Sigmoid colon (tissue), 4 donors: ENCODE measurements at regions not wholly inside any gene's neighbourhood (a gene's known extent, or its start where the extent isn't known, plus 50 kb on each side); places are given as distances from the start of the nearest gene placed in this dataset.

Experiments
- POLR2AphosphoS5 ChIP-seq, 4 donors: sonication (generic); formaldehyde crosslinking; IDR thresholded peaks; one replicate each; pipeline ENCODE4 v1.6.1; 2017; ENCODE audit warnings: antibody characterized with exemption in 4 of 4
- TF ChIP-seq, protein P1 (sequence below), 4 experiments: fragments of 450-650 bp in 3 of 4; fragments of 200-600 bp in 1 of 4; IDR thresholded peaks; one replicate each; pipeline ENCODE4 v1.5.1; 2016 to 2019; ENCODE audit warnings: antibody characterized with exemption in 4 of 4, mild to moderate bottlenecking in 3 of 4, moderate library complexity in 2 of 4

DNA sequence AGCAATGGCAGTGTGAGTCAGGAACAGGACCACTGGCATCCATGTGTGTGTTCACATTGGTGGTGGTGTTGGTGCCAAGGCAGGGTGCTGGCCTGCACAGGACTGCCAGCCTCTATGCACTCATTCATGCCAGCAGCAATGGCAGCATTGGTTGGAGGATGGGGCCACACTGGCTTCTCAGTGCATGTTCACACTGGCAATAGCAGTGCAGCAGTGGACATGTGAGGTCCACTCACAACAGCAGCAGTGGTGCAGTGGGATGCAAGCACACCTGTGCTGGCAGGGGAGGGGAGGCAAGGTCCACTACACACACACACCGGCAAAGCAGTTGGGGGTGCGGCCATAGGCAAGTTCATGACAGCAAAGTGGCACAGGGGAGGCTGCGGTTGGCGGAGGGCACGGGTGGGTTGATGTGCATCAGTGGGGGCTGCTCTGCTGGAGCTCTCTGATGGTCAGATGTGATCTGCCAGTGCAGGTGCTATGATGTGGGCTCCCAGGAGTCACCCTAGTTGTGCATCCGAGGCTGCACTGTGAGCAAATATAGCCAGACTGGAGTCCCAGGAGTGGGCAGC is 57.8 kb upstream of the TNKS2 start:
- TF ChIP-seq, protein P1, sequence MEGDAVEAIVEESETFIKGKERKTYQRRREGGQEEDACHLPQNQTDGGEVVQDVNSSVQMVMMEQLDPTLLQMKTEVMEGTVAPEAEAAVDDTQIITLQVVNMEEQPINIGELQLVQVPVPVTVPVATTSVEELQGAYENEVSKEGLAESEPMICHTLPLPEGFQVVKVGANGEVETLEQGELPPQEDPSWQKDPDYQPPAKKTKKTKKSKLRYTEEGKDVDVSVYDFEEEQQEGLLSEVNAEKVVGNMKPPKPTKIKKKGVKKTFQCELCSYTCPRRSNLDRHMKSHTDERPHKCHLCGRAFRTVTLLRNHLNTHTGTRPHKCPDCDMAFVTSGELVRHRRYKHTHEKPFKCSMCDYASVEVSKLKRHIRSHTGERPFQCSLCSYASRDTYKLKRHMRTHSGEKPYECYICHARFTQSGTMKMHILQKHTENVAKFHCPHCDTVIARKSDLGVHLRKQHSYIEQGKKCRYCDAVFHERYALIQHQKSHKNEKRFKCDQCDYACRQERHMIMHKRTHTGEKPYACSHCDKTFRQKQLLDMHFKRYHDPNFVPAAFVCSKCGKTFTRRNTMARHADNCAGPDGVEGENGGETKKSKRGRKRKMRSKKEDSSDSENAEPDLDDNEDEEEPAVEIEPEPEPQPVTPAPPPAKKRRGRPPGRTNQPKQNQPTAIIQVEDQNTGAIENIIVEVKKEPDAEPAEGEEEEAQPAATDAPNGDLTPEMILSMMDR (IDR thresholded peaks at IDR 0.05): no peak
- TF ChIP-seq POLR2AphosphoS5 (IDR thresholded peaks at IDR 0.05): no peak
